HepG2 (cell line): ENCODE measurements at regions not wholly inside any gene's neighbourhood (a gene's known extent, or its start where the extent isn't known, plus 50 kb on each side); places are given as distances from the start of the nearest gene placed in this dataset.

Experiments
- ATAC-seq: fragments of 200-7000 bp; cut with Tn5 transposase; 3 replicates; pipeline ENCODE4 v1.9.1; 2020; ENCODE audit warnings: mild to moderate bottlenecking, moderate library complexity
- BruUV-seq: library from RNA; stranded (reverse); fragments of 400-500 nt; replicated peaks from 2 replicates; lab custom pipeline; 2021; lab: Mats Ljungman, UMichigan
- CTCF ChIA-PET: fragments of 300-600 bp; formaldehyde crosslinking; extraction: SDS; loops from one replicate; lab custom pipeline; 2021; ENCODE audit warnings: low total read pairs, inconsistent platforms, low intra/inter-chr PET ratio; lab: Yijun Ruan, JAX
- POLR2A ChIA-PET: fragments of 350-600 bp; sonication (Branson Sonifier 250); formaldehyde crosslinking; loops from one replicate; lab custom pipeline; 2020; ENCODE audit warnings: antibody characterized with exemption, inconsistent platforms; lab: Yijun Ruan, JAX
- DNase-seq: peaks from one replicate; pipeline ENCODE4 v3.0.0-alpha.2; 2015; ENCODE audit warnings: low spot score
- FAIRE-seq: peaks from 3 replicates; lab custom pipeline; 2011; peaks lifted over from hg19 to GRCh38; lab: Jason Lieb, UNC
- H2AFZ ChIP-seq: one replicate; pipeline ENCODE4 v1.6.1; 2011; ENCODE audit warnings: low read length, inconsistent platforms
- H3K27ac ChIP-seq: fragments of 300-600 bp; 3 replicates; pipeline ENCODE4 v1.8.0; 2011; ENCODE audit warnings: mixed run types, mild to moderate bottlenecking, mixed read lengths, low read length, inconsistent platforms; ENCODE audit not compliant: insufficient read depth; ENCODE audit errors: extremely low read length
- H3K27me3 ChIP-seq, 2 experiments: fragments of 200-600 bp in 1 of 2; 2 replicates in 1 of 2; 3 replicates in 1 of 2; pipeline versions ENCODE4 v1.6.0 to v1.8.0; 2011; ENCODE audit warnings: low read length in 2 of 2, mild to moderate bottlenecking in 2 of 2, moderate library complexity in 2 of 2, inconsistent platforms in 1 of 2; ENCODE audit not compliant: insufficient read depth in 2 of 2, control insufficient read depth in 1 of 2
- H3K36me3 ChIP-seq, 2 experiments: fragments of 200-600 bp in 1 of 2; replicated peaks in 1 of 2; 2 replicates in 1 of 2; 3 replicates in 1 of 2; pipeline versions ENCODE4 v1.5.1 to v1.8.0; 2011; ENCODE audit warnings: low read length in 2 of 2, inconsistent platforms in 1 of 2; ENCODE audit not compliant: insufficient read depth in 2 of 2, control insufficient read depth in 1 of 2
- H3K4me1 ChIP-seq: 2 replicates; pipeline ENCODE4 v1.5.1; 2012; ENCODE audit warnings: low read length, inconsistent platforms; ENCODE audit not compliant: insufficient read depth
- H3K4me2 ChIP-seq: 2 replicates; pipeline ENCODE4 v1.6.0; 2011; ENCODE audit warnings: low read depth, low read length, inconsistent platforms
- H3K4me3 ChIP-seq, 3 experiments: fragments of 200-600 bp in 1 of 3; sonication (generic), shearing (Covaris generic) in 1 of 3; replicated peaks in 1 of 3; 2 replicates each; pipeline ENCODE4 v1.5.1; 2011 to 2016; ENCODE audit warnings: low read length in 3 of 3, inconsistent platforms in 2 of 3, low read depth in 2 of 3, mild to moderate bottlenecking in 2 of 3, control low read depth in 1 of 3, mixed read lengths in 1 of 3; ENCODE audit not compliant: insufficient read depth in 1 of 3
- H3K79me2 ChIP-seq: one replicate; pipeline ENCODE4 v1.6.1; 2011; ENCODE audit warnings: low read length, inconsistent platforms; ENCODE audit not compliant: insufficient read depth
- H3K9ac ChIP-seq: 2 replicates; pipeline ENCODE4 v1.6.0; 2011; ENCODE audit warnings: mild to moderate bottlenecking, low read depth, low read length, inconsistent platforms; ENCODE audit not compliant: insufficient read depth
- H3K9me3 ChIP-seq: 2 replicates; pipeline ENCODE4 v1.5.1; 2012; ENCODE audit warnings: mild to moderate bottlenecking, low read length
- H4K20me1 ChIP-seq: 2 replicates; pipeline ENCODE4 v1.6.0; 2011; ENCODE audit warnings: inconsistent platforms, mild to moderate bottlenecking, low read length, moderate library complexity; ENCODE audit not compliant: insufficient read depth
- DR1 ChIP-seq: sonication (generic); formaldehyde crosslinking; IDR thresholded peaks from 2 replicates; pipeline ENCODE4 v1.8.0; 2021; ENCODE audit warnings: mild to moderate bottlenecking, missing genetic modification reagents, inconsistent platforms
- GTF3A ChIP-seq: sonication (generic); formaldehyde crosslinking; conservative IDR thresholded peaks from 2 replicates; pipeline ENCODE4 v1.4.0; 2020; ENCODE audit warnings: mild to moderate bottlenecking, missing genetic modification reagents
- NFAT5 ChIP-seq: sonication (generic); formaldehyde crosslinking; IDR thresholded peaks from 2 replicates; pipeline ENCODE4 v1.4.0; 2020; ENCODE audit warnings: missing genetic modification reagents
- POLR2A ChIP-seq, 2 experiments: IDR thresholded peaks; 2 replicates each; pipeline ENCODE4 v1.6.1; 2011; ENCODE audit warnings: low read depth in 2 of 2, low read length in 2 of 2, mild to moderate bottlenecking in 1 of 2, moderate library complexity in 1 of 2; ENCODE audit not compliant: insufficient read depth in 1 of 2
- RBM22 ChIP-seq: fragments of 200-400 bp; formaldehyde crosslinking; optimal IDR thresholded peaks from 2 replicates; pipeline ENCODE3; 2017; ENCODE audit warnings: mild to moderate bottlenecking, low read length, moderate library complexity
- SMYD3 ChIP-seq: sonication (generic); formaldehyde crosslinking; IDR thresholded peaks from 2 replicates; pipeline ENCODE4 v1.8.1; 2023; ENCODE audit warnings: mild to moderate bottlenecking, missing genetic modification reagents
- TOPORS ChIP-seq: sonication (generic); formaldehyde crosslinking; IDR thresholded peaks from 2 replicates; pipeline ENCODE4 v1.8.0; 2023; ENCODE audit warnings: mild to moderate bottlenecking, missing genetic modification reagents
- ZFP37 ChIP-seq: sonication (generic); formaldehyde crosslinking; IDR thresholded peaks from 2 replicates; pipeline ENCODE4 v1.4.0; 2020; ENCODE audit warnings: missing genetic modification reagents, borderline replicate concordance
- ZNF549 ChIP-seq: sonication (generic); formaldehyde crosslinking; IDR thresholded peaks from 2 replicates; pipeline ENCODE4 v1.5.0; 2020; ENCODE audit warnings: missing genetic modification reagents
- ZNF569 ChIP-seq: sonication (generic); formaldehyde crosslinking; IDR thresholded peaks from 2 replicates; pipeline ENCODE4 v1.5.0; 2020; ENCODE audit warnings: mild to moderate bottlenecking, missing genetic modification reagents, moderate library complexity, borderline replicate concordance
- ZNF747 ChIP-seq: sonication (generic); formaldehyde crosslinking; IDR thresholded peaks from 2 replicates; pipeline ENCODE4 v1.8.1; 2023; ENCODE audit warnings: missing genetic modification reagents, mild to moderate bottlenecking, borderline replicate concordance
- ZNF75D ChIP-seq: sonication (generic); formaldehyde crosslinking; IDR thresholded peaks from 2 replicates; pipeline ENCODE4 v1.8.1; 2023; ENCODE audit warnings: missing genetic modification reagents, mild to moderate bottlenecking, borderline replicate concordance
- ZNF782 ChIP-seq: sonication (generic); formaldehyde crosslinking; IDR thresholded peaks from 2 replicates; pipeline ENCODE4 v1.4.0; 2020; ENCODE audit warnings: missing genetic modification reagents, mild to moderate bottlenecking, borderline replicate concordance
- WGBS: methylation state at CpG from one replicate; pipeline ENCODE4 v1.1.6; 2017; ENCODE audit warnings: low lambda C conversion rate; 5-methylcytosine and 5-hydroxymethylcytosine counted together
- in situ Hi-C: cut with HindIII; loops from 2 replicates; pipeline ENCODE4 v1.10.0; 2017; ENCODE audit warnings: low pct_unique_long_range_greater_than_20kb; ENCODE audit not compliant: extremely low pct_ligation_motif_present
- intact Hi-C: fragments of 100-400 bp; cut with micrococcal nuclease; formaldehyde crosslinking; loops from one replicate; pipeline ENCODE4 v1.10.0; 2022; ENCODE audit not compliant: unreplicated experiment
- TF ChIP-seq, protein P1 (sequence below): sonication (generic); formaldehyde crosslinking; IDR thresholded peaks from 2 replicates; pipeline ENCODE4 v1.5.0; 2020; ENCODE audit warnings: missing genetic modification reagents
- TF ChIP-seq, protein P2 (sequence below): IDR thresholded peaks from 2 replicates; pipeline ENCODE4 v1.6.1; 2018; ENCODE audit warnings: missing genetic modification reagents, mild to moderate bottlenecking, missing compliant biosample characterization

- no peaks in the 10 kb centered on the region for H3K9me3 ChIP-seq
- no peaks in the 10 kb centered on the region for H3K36me3 ChIP-seq
- H3K27me3 ChIP-seq, result peaks cover 0 to 36% of the 10 kb centered on the region in 2 experiments; a peak in 4 of 5 replicates
- H3K27ac ChIP-seq, result no peak overlapping the region
- ChIA-PET POLR2A (no interaction called here), CTCF (no interaction called here)
- WGBS, result 28% methylated on average over 10 of the region's 10 CpGs
- no peak overlapping the region for H3K9ac ChIP-seq
- intact Hi-C loops (no loop called here), in situ Hi-C loops (no loop called here)
- no peak overlapping the region for H3K4me3 ChIP-seq
- no peaks in the 10 kb centered on the region for H3K79me2 ChIP-seq
- H2AFZ ChIP-seq, result no peak overlapping the region
- no TSS peak for BruUV-seq
- H3K4me2 ChIP-seq, result no peak overlapping the region
- DNase-seq, result no peak
- TF ChIP-seq ZNF569 (CRISPR knock-in tag) (no peak), SMYD3 (CRISPR knock-in tag) (no peak), ZNF782 (CRISPR knock-in tag) (no peak), GTF3A (CRISPR knock-in tag) (no peak), DR1 (CRISPR knock-in tag) (no peak), ZNF549 (CRISPR knock-in tag) (no peak), POLR2A (IDR thresholded peaks at IDR 0.05; ENCODE audit: insufficient read depth in 1 of 2, low read depth in 2 of 2, low read length in 2 of 2) (no peak), RBM22 (no peak), ZNF747 (CRISPR knock-in tag) (no peak), NFAT5 (CRISPR knock-in tag) (no peak), ZFP37 (no peak), TOPORS (CRISPR knock-in tag) (no peak), ZNF75D (CRISPR knock-in tag) (no peak)
- TF ChIP-seq, protein P1, sequence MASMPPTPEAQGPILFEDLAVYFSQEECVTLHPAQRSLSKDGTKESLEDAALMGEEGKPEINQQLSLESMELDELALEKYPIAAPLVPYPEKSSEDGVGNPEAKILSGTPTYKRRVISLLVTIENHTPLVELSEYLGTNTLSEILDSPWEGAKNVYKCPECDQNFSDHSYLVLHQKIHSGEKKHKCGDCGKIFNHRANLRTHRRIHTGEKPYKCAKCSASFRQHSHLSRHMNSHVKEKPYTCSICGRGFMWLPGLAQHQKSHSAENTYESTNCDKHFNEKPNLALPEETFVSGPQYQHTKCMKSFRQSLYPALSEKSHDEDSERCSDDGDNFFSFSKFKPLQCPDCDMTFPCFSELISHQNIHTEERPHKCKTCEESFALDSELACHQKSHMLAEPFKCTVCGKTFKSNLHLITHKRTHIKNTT (CRISPR knock-in tag), result no peak
- TF ChIP-seq, protein P2, sequence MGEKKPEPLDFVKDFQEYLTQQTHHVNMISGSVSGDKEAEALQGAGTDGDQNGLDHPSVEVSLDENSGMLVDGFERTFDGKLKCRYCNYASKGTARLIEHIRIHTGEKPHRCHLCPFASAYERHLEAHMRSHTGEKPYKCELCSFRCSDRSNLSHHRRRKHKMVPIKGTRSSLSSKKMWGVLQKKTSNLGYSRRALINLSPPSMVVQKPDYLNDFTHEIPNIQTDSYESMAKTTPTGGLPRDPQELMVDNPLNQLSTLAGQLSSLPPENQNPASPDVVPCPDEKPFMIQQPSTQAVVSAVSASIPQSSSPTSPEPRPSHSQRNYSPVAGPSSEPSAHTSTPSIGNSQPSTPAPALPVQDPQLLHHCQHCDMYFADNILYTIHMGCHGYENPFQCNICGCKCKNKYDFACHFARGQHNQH, result no peak
- ATAC-seq, result no peak
- H4K20me1 ChIP-seq, result no peaks in the 10 kb centered on the region
- H3K4me1 ChIP-seq, result 0 out of 2 replicates have a peak, but pooled peaks cover 5% of the 10 kb centered on the region
- FAIRE-seq, result no peak
Measured at GRCh38 chr10:126842836-126843235, 62.4 kb upstream of the DOCK1 start.
